Keratinocyte (primary cell): ENCODE measurements at regions not wholly inside any gene's neighbourhood (a gene's known extent, or its start where the extent isn't known, plus 50 kb on each side); places are given as distances from the start of the nearest gene placed in this dataset.

ENCODE experiments used
- DNase-seq: peaks from one replicate; pipeline ENCODE4 v3.0.0-alpha.2; 2011; ENCODE audit warnings: low read depth, missing footprints, low spot score
- FAIRE-seq: peaks from 2 replicates; lab custom pipeline; 2011; peaks lifted over from hg19 to GRCh38; lab: Jason Lieb, UNC
- H2AFZ ChIP-seq: 2 replicates; pipeline ENCODE4 v1.6.0; 2012; ENCODE audit warnings: low read length, control low read depth, inconsistent platforms; ENCODE audit not compliant: control insufficient read depth
- H3K27ac ChIP-seq: 2 replicates; pipeline ENCODE4 v1.5.1; 2011; ENCODE audit warnings: low read length; ENCODE audit not compliant: control insufficient read depth, insufficient read depth
- H3K27me3 ChIP-seq: 3 replicates; pipeline ENCODE4 v1.6.0; 2011; ENCODE audit warnings: low read length; ENCODE audit not compliant: control insufficient read depth, insufficient read depth; ENCODE audit errors: extremely low read depth
- H3K36me3 ChIP-seq, 2 experiments: 2 replicates in 1 of 2; 3 replicates in 1 of 2; pipeline ENCODE4 v1.5.1; 2011; ENCODE audit warnings: low read length in 2 of 2, mild to moderate bottlenecking in 1 of 2; ENCODE audit not compliant: control insufficient read depth in 2 of 2, insufficient read depth in 2 of 2; ENCODE audit errors: extremely low read depth in 1 of 2
- H3K4me1 ChIP-seq: 3 replicates; pipeline ENCODE4 v1.5.1; 2011; ENCODE audit warnings: low read length; ENCODE audit not compliant: control insufficient read depth, insufficient read depth; ENCODE audit errors: extremely low read depth
- H3K4me2 ChIP-seq: 3 replicates; pipeline ENCODE4 v1.6.0; 2011; ENCODE audit warnings: low read depth, low read length; ENCODE audit not compliant: control insufficient read depth, insufficient read depth; ENCODE audit errors: extremely low read depth
- H3K4me3 ChIP-seq, 3 experiments: fragments of 200-600 bp in 1 of 3; sonication (generic) in 1 of 3; 2 replicates in 2 of 3; 3 replicates in 1 of 3; pipeline ENCODE4 v1.5.1; 2011 to 2016; ENCODE audit warnings: low read length in 3 of 3, mild to moderate bottlenecking in 3 of 3, control low read depth in 2 of 3, inconsistent platforms in 1 of 3, low read depth in 1 of 3, mixed read lengths in 1 of 3, mixed run types in 1 of 3, moderate library complexity in 1 of 3; ENCODE audit not compliant: control insufficient read depth in 2 of 3, insufficient read depth in 2 of 3; ENCODE audit errors: extremely low read depth in 1 of 3
- H3K79me2 ChIP-seq: 2 replicates; pipeline ENCODE4 v1.6.0; 2012; ENCODE audit warnings: low read length; ENCODE audit not compliant: control insufficient read depth, insufficient read depth
- H3K9ac ChIP-seq: 3 replicates; pipeline ENCODE4 v1.6.0; 2011; ENCODE audit warnings: low read length; ENCODE audit not compliant: control insufficient read depth, insufficient read depth; ENCODE audit errors: extremely low read depth
- H3K9me1 ChIP-seq: 3 replicates; pipeline ENCODE4 v1.6.0; 2011; ENCODE audit warnings: low read length; ENCODE audit not compliant: control insufficient read depth, insufficient read depth; ENCODE audit errors: extremely low read depth
- H3K9me3 ChIP-seq: 2 replicates; pipeline ENCODE4 v1.5.1; 2012; ENCODE audit warnings: low read depth, low read length; ENCODE audit not compliant: control insufficient read depth
- H4K20me1 ChIP-seq: 3 replicates; pipeline ENCODE4 v1.6.0; 2011; ENCODE audit warnings: low read length; ENCODE audit not compliant: control insufficient read depth, insufficient read depth; ENCODE audit errors: extremely low read depth
- EZH2 ChIP-seq: IDR thresholded peaks from one replicate; pipeline ENCODE4 v1.6.1; 2012; ENCODE audit warnings: inconsistent platforms, mild to moderate bottlenecking, low read length, moderate library complexity
- dilution Hi-C: fragments of 300-500 bp; cut with MboI; formaldehyde crosslinking; loops from one replicate; pipeline ENCODE4 v1.7.0; 2020; ENCODE audit warnings: low sequenced_read_pairs; ENCODE audit not compliant: extremely low pct_ligation_motif_present
- TF ChIP-seq, protein P1 (sequence below), 3 experiments: IDR thresholded peaks in 1 of 3; conservative IDR thresholded peaks in 1 of 3; optimal IDR thresholded peaks in 1 of 3; 2 replicates in 2 of 3; 3 replicates in 1 of 3; pipeline versions ENCODE3 to v1.5.1; 2011; ENCODE audit warnings: low read length in 3 of 3, mild to moderate bottlenecking in 3 of 3, moderate library complexity in 2 of 3, control low read depth in 1 of 3, inconsistent platforms in 1 of 3; ENCODE audit not compliant: insufficient read depth in 2 of 3; ENCODE audit errors: extremely low read depth in 1 of 3

DNA sequence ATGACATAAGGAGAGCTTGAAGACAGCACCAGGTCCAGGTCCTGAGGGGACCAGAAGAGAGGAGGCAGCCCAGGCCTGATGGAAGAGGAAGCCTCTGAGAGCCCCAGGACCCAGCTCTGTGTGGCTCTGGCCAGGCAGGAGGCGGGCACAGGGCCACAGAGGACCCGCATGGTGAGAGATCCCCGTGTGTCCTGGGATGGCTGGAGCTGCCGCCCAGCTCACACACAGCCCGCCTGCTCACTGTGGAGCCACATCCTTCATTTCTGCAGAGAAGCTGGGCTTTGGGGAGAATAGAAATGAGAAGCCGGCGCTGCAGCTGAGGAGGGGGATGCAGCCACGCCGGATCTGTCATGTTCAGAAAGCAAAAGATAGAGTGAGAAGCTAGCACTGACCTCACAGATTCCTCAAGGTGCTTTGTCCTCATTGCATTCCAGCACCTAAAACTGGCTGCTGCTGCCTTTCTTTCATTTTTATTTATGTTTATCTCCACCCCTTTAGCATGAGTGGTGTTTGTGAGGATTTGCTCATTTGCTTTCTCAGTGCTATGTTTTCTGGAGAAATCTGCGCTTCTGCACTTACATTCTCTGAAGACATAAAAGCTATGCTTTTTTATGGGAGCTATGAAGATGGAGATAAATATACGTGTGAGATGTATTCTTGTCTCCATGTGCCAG, 307.6 kb upstream of the MYT1L start:
- Histone ChIP-seq H3K27ac (no peak overlapping the region), H3K9ac (no peak overlapping the region), H3K4me3 (no peak overlapping the region), H3K4me1 (no peaks in the 10 kb centered on the region), H3K27me3 (peaks cover 9% of the 10 kb centered on the region), H3K9me3 (no peaks in the 10 kb centered on the region), H3K9me1 (no peaks in the 10 kb centered on the region), H2AFZ (no peak overlapping the region), H3K79me2 (no peaks in the 10 kb centered on the region), H3K4me2 (no peak overlapping the region), H3K36me3 (no peaks in the 10 kb centered on the region), H4K20me1 (no peaks in the 10 kb centered on the region)
- TF ChIP-seq, protein P1, sequence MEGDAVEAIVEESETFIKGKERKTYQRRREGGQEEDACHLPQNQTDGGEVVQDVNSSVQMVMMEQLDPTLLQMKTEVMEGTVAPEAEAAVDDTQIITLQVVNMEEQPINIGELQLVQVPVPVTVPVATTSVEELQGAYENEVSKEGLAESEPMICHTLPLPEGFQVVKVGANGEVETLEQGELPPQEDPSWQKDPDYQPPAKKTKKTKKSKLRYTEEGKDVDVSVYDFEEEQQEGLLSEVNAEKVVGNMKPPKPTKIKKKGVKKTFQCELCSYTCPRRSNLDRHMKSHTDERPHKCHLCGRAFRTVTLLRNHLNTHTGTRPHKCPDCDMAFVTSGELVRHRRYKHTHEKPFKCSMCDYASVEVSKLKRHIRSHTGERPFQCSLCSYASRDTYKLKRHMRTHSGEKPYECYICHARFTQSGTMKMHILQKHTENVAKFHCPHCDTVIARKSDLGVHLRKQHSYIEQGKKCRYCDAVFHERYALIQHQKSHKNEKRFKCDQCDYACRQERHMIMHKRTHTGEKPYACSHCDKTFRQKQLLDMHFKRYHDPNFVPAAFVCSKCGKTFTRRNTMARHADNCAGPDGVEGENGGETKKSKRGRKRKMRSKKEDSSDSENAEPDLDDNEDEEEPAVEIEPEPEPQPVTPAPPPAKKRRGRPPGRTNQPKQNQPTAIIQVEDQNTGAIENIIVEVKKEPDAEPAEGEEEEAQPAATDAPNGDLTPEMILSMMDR (optimal IDR thresholded peaks at IDR 0.05 in 1 of 3, IDR thresholded peaks at IDR 0.05 in 1 of 3, conservative IDR thresholded peaks at IDR 0.05 in 1 of 3; ENCODE audit: extremely low read depth in 1 of 3, insufficient read depth in 2 of 3, low read length in 3 of 3), result no peak
- peak; percentile 4 for TF ChIP-seq EZH2
- DNase-seq (no peak), FAIRE-seq (no peak)
- dilution Hi-C loops, result no loop called here

DNA sequence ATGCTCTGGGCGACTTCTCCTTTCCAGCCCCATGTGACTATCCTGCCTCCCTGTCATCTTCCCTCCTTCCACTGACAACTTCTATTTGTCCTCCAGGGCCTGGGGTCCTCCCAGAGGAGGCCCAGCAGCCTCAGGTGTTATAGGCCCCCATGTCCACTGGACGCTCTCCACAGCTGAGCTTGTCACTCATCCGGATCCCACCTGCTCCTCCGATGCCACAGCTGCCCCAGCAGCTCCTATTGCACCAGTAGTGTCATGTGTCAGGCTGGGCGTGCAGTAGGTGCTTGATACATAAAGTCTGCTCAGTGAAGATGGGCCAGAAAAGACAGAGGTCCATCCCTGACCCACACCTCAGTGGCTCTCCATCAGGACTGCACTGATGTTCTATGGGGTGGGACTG, 305.7 kb upstream of the MYT1L start:
- peaks cover 9% of the 10 kb centered on the region for H3K27me3 ChIP-seq
- dilution Hi-C loops, result no loop called here
- FAIRE-seq, result no peak

More for the DNA sequence above, 305.7 kb upstream of the MYT1L start:
- no peak for DNase-seq
- H2AFZ ChIP-seq, result no peak overlapping the region
- no peaks in the 10 kb centered on the region for H3K36me3 ChIP-seq
- no peaks in the 10 kb centered on the region for H3K79me2 ChIP-seq
- H3K9ac ChIP-seq, result no peak overlapping the region
- no peaks in the 10 kb centered on the region for H3K9me3 ChIP-seq
- no peak overlapping the region for H3K4me3 ChIP-seq
- no peaks in the 10 kb centered on the region for H4K20me1 ChIP-seq
- no peaks in the 10 kb centered on the region for H3K9me1 ChIP-seq
- no peak overlapping the region for H3K4me2 ChIP-seq
- no peak overlapping the region for H3K27ac ChIP-seq
- no peaks in the 10 kb centered on the region for H3K4me1 ChIP-seq
- TF ChIP-seq EZH2, result no peak
- TF ChIP-seq, protein P1 (optimal IDR thresholded peaks at IDR 0.05 in 1 of 3, IDR thresholded peaks at IDR 0.05 in 1 of 3, conservative IDR thresholded peaks at IDR 0.05 in 1 of 3; ENCODE audit: extremely low read depth in 1 of 3, insufficient read depth in 2 of 3, low read length in 3 of 3), result no peak
